Neural crest cell (in vitro differentiated cells): ENCODE measurements at regions not wholly inside any gene's neighbourhood (a gene's known extent, or its start where the extent isn't known, plus 50 kb on each side); places are given as distances from the start of the nearest gene placed in this dataset.
"Not testable (repeated sequence)": the region's sequence is repeated elsewhere in the genome, so short reads cannot be mapped to it uniquely, and the experiment has no call there.

Experiments
- DNase-seq: peaks from one replicate; pipeline ENCODE4 v3.0.0; 2021; ENCODE audit warnings: low read depth, mixed read lengths, low spot score
- H3K27ac Mint-ChIP-seq: one replicate; pipeline ENCODE4 v1.8.0; 2021; ENCODE audit warnings: mild to moderate bottlenecking, mixed read lengths; ENCODE audit not compliant: unreplicated experiment
- H3K27me3 Mint-ChIP-seq: 2 replicates; pipeline ENCODE4 v1.8.0; 2021; ENCODE audit warnings: low read depth, mild to moderate bottlenecking, mixed read lengths
- H3K36me3 Mint-ChIP-seq: 2 replicates; pipeline ENCODE4 v1.8.0; 2021; ENCODE audit warnings: low read depth, mild to moderate bottlenecking, mixed read lengths
- H3K4me1 Mint-ChIP-seq: 2 replicates; pipeline ENCODE4 v1.8.0; 2021; ENCODE audit warnings: mixed read lengths
- H3K4me3 Mint-ChIP-seq: one replicate; pipeline ENCODE4 v1.8.0; 2021; ENCODE audit warnings: mild to moderate bottlenecking, mixed read lengths
- H3K9me3 Mint-ChIP-seq: 2 replicates; pipeline ENCODE4 v1.8.0; 2021; ENCODE audit warnings: mixed read lengths
- TF ChIP-seq, protein P1 (sequence below): fragments of 200-600 bp; sonication (generic); conservative IDR thresholded peaks from 2 replicates; pipeline ENCODE4 v1.5.0; 2021; ENCODE audit warnings: antibody characterized with exemption, mild to moderate bottlenecking

GRCh38 chr18:54480616-54481015, 110.4 kb upstream of the DYNAP start:
- Mint-ChIP-seq H3K4me1 (peaks cover 15% of the 10 kb centered on the region), H3K9me3 (peaks cover 2% of the 10 kb centered on the region), H3K4me3 (no peak overlapping the region), H3K27me3 (no peaks in the 10 kb centered on the region), H3K36me3 (no peaks in the 10 kb centered on the region), H3K27ac (no peak overlapping the region)
- TF ChIP-seq, protein P1, sequence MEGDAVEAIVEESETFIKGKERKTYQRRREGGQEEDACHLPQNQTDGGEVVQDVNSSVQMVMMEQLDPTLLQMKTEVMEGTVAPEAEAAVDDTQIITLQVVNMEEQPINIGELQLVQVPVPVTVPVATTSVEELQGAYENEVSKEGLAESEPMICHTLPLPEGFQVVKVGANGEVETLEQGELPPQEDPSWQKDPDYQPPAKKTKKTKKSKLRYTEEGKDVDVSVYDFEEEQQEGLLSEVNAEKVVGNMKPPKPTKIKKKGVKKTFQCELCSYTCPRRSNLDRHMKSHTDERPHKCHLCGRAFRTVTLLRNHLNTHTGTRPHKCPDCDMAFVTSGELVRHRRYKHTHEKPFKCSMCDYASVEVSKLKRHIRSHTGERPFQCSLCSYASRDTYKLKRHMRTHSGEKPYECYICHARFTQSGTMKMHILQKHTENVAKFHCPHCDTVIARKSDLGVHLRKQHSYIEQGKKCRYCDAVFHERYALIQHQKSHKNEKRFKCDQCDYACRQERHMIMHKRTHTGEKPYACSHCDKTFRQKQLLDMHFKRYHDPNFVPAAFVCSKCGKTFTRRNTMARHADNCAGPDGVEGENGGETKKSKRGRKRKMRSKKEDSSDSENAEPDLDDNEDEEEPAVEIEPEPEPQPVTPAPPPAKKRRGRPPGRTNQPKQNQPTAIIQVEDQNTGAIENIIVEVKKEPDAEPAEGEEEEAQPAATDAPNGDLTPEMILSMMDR, result no peak
- DNase-seq, result no peak

- not testable (repeated sequence) for DNase-seq, H3K4me1 Mint-ChIP-seq, H3K27me3 Mint-ChIP-seq, H3K36me3 Mint-ChIP-seq, H3K9me3 Mint-ChIP-seq, H3K4me3 Mint-ChIP-seq, H3K27ac Mint-ChIP-seq
Observed at GRCh38 chr18:54502451-54502850, 88.6 kb upstream of the DYNAP start.

DNA sequence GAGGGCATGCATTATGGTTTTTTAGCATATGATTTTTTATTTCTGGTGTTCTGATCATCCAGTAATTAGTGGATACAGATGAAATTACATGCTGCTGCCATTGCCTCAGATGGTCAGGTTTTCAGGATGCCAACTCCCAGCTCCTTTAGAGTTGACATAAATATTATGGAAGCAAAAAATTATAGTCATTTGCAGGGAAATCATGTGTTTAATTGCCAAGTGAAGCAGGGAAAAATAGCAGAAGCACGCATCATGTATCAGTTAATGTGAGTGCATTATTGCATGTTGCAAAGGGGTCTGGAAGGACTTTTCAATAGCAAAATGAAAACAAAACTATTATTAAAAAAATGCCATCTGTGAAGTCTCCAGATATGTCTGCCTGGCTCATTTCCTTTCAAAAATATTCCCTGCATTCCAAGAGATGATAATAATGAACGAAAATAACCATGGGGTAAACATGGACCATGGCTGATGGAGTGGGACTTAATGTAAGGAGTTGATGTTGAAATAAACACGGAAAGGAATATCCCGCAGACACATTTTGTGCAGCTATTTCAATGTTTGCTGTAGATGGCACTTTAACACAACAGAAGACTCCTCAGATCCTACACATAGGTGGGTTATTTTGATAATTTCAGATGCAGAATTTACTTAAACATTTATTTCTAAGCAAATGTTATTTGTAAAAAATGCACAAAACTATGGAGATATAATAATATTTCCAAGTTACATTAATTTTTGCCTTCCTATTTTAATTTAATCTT, 87.7 kb upstream of the DYNAP start:
- H3K9me3 Mint-ChIP-seq, result peaks cover 4% of the 10 kb centered on the region
- no peak overlapping the region for H3K27ac Mint-ChIP-seq
- H3K4me1 Mint-ChIP-seq, result no peaks in the 10 kb centered on the region
- H3K27me3 Mint-ChIP-seq, result no peaks in the 10 kb centered on the region
- no peak for DNase-seq
- no peak overlapping the region for H3K4me3 Mint-ChIP-seq
- TF ChIP-seq, protein P1, result no peak
- no peaks in the 10 kb centered on the region for H3K36me3 Mint-ChIP-seq

GRCh38 chr18:54506516-54507261, 84.4 kb upstream of the DYNAP start:
- Mint-ChIP-seq H3K36me3 (no peaks in the 10 kb centered on the region), H3K4me1 (no peaks in the 10 kb centered on the region), H3K27me3 (peaks cover 2% of the 10 kb centered on the region), H3K9me3 (peaks cover 3% of the 10 kb centered on the region), H3K4me3 (no peak overlapping the region), H3K27ac (no peak overlapping the region)
- no peak for DNase-seq
- TF ChIP-seq, protein P1, result no peak

GRCh38 chr18:54509793-54510192, 81.3 kb upstream of the DYNAP start:
- H3K4me1 Mint-ChIP-seq, result no peaks in the 10 kb centered on the region
- H3K9me3 Mint-ChIP-seq, result no peaks in the 10 kb centered on the region
- TF ChIP-seq, protein P1, result no peak
- H3K4me3 Mint-ChIP-seq, result no peak overlapping the region
- peaks cover 4% of the 10 kb centered on the region for H3K27me3 Mint-ChIP-seq
- no peaks in the 10 kb centered on the region for H3K36me3 Mint-ChIP-seq
- H3K27ac Mint-ChIP-seq, result no peak overlapping the region
- DNase-seq, result no peak

- Mint-ChIP-seq H3K27me3 (peaks cover 4% of the 10 kb centered on the region), H3K36me3 (no peaks in the 10 kb centered on the region), H3K4me1 (no peaks in the 10 kb centered on the region), H3K9me3 (no peaks in the 10 kb centered on the region), H3K4me3 (no peak overlapping the region), H3K27ac (no peak overlapping the region)
- DNase-seq, result no peak
- TF ChIP-seq, protein P1, result no peak
Observed at GRCh38 chr18:54515149-54515548, 75.9 kb upstream of the DYNAP start.
